ENCODE measurements at regions not wholly inside any gene's neighbourhood (a gene's known extent, or its start where the extent isn't known, plus 50 kb on each side); places are given as distances from the start of the nearest gene placed in this dataset.

DNA sequence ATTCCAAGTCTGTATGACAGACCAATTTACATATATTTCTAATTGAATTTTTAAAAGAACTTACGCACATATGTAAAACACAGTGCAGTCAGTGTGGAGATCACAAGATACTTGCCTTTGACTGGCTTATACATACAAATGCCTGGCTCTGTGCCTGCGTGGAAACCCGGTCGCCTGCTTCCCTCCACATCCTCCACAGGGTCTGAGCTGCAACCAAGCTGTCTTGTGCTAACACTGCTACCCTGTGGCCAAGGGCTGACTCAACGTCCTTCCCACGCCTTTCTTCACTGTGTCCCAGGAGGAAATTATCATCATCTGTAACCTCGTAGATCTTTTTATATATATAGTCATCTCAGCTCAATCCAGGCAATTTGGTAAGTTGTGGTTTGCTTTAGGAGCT is 117.0 kb downstream of the WNT7A start:
- no peaks in the 10 kb centered on the region for H3K4me1 ChIP-seq (ENCODE audit: control insufficient read depth, extremely low read depth, insufficient read depth, low read length)
- no peaks in the 10 kb centered on the region for H3K36me3 ChIP-seq (ENCODE audit: control insufficient read depth in 2 of 2, extremely low read depth in 1 of 2, insufficient read depth in 2 of 2, low read length in 2 of 2)
- CTCF ChIA-PET: no interaction called here
- H3K27me3 ChIP-seq (ENCODE audit: control insufficient read depth in 2 of 2, insufficient read depth in 2 of 2, low read length in 2 of 2): no peaks in the 10 kb centered on the region
- TF ChIP-seq GATA2 (IDR thresholded peaks at IDR 0.05; ENCODE audit: insufficient read depth, insufficient read length, low read depth, low read length) (no peak), POLR2AphosphoS5 (IDR thresholded peaks at IDR 0.05; ENCODE audit: insufficient read depth, low read depth, low read length) (no peak)
- POLR2A ChIA-PET: no interaction called here
- intact Hi-C loops (cut with micrococcal nuclease): no loop called here
- no peaks in the 10 kb centered on the region for H3K9me3 ChIP-seq (replicated peaks; ENCODE audit: control insufficient read depth, insufficient read depth, low read length)
- no TSS peak for BruUV-seq (replicated peaks)
- H3K4me3 ChIP-seq (replicated peaks in 1 of 3; ENCODE audit: insufficient read depth in 1 of 3, low read depth in 1 of 3, low read length in 3 of 3): no peak overlapping the region
- no peaks in the 10 kb centered on the region for H3K79me2 ChIP-seq (ENCODE audit: control insufficient read depth, insufficient read depth, low read length)
- dilution Hi-C loops (cut with MboI; ENCODE audit: extremely low pct_ligation_motif_present, low sequenced_read_pairs): no loop called here
- FAIRE-seq (no peak), DNase-seq (ENCODE audit: low read depth, low spot score) (no peak)
- no peak overlapping the region for H3K4me2 ChIP-seq (ENCODE audit: insufficient read depth, low read length)
- no peaks in the 10 kb centered on the region for H4K20me1 ChIP-seq (replicated peaks; ENCODE audit: control insufficient read depth, extremely low read depth, insufficient read depth, low read length)
- H2AFZ ChIP-seq (ENCODE audit: low read depth, low read length): no peak overlapping the region
- no peaks in the 10 kb centered on the region for H3K9me1 ChIP-seq (replicated peaks; ENCODE audit: control insufficient read depth, extremely low read depth, insufficient read depth, low read length)
- no peak overlapping the region for H3K27ac ChIP-seq (ENCODE audit: insufficient read depth, low read depth, low read length)
- H3K9ac ChIP-seq (replicated peaks; ENCODE audit: extremely low read depth, insufficient read depth, low read length): no peak overlapping the region

DNA sequence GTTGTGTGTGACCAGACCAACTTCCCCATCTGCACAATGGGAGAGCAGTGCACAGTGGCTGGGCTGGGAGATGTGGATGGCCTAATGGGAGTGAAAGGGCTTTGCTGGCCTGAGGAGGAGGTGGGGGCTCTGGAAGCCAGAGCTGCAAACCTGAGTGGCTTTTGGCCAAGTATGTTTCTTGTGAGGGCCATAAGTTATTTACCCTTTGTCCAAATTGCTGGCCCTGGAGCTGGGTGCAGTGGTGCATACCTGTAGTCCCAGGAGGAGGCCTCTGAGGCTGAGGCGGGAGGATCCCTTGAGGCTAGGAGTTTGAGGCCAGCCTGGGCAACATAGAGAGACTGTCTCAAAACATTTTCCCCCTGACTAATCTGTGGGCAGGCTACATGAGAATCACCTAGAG is 129.1 kb downstream of the WNT7A start:
- no TSS peak for BruUV-seq (replicated peaks)
- no peaks in the 10 kb centered on the region for H3K79me2 ChIP-seq (ENCODE audit: control insufficient read depth, insufficient read depth, low read length)

More for the DNA sequence above, 129.1 kb downstream of the WNT7A start:
- no peak overlapping the region for H3K4me2 ChIP-seq (ENCODE audit: insufficient read depth, low read length)
- no peaks in the 10 kb centered on the region for H4K20me1 ChIP-seq (replicated peaks; ENCODE audit: control insufficient read depth, extremely low read depth, insufficient read depth, low read length)
- H3K36me3 ChIP-seq (ENCODE audit: control insufficient read depth in 2 of 2, extremely low read depth in 1 of 2, insufficient read depth in 2 of 2, low read length in 2 of 2): no peaks in the 10 kb centered on the region
- H3K9me1 ChIP-seq (replicated peaks; ENCODE audit: control insufficient read depth, extremely low read depth, insufficient read depth, low read length): no peaks in the 10 kb centered on the region
- FAIRE-seq (no peak), DNase-seq (ENCODE audit: low read depth, low spot score) (no peak)
- H3K27ac ChIP-seq (ENCODE audit: insufficient read depth, low read depth, low read length): no peak overlapping the region
- intact Hi-C loops (cut with micrococcal nuclease): no loop called here
- TF ChIP-seq POLR2A (IDR thresholded peaks at IDR 0.05; ENCODE audit: low read depth, low read length): no peak
- TF ChIP-seq, protein P1, sequence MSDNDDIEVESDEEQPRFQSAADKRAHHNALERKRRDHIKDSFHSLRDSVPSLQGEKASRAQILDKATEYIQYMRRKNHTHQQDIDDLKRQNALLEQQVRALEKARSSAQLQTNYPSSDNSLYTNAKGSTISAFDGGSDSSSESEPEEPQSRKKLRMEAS (IDR thresholded peaks at IDR 0.05; ENCODE audit: insufficient read depth, insufficient read length): no peak
- no peak for TF ChIP-seq GATA2 (IDR thresholded peaks at IDR 0.05; ENCODE audit: insufficient read depth, insufficient read length, low read depth, low read length)
- no peak for TF ChIP-seq FOS (IDR thresholded peaks at IDR 0.05; ENCODE audit: borderline replicate concordance, insufficient read depth, low read length)
- TF ChIP-seq EZH2 (IDR thresholded peaks at IDR 0.05; ENCODE audit: borderline replicate concordance, low read depth, low read length, severe bottlenecking): no peak
- TF ChIP-seq, protein P2, sequence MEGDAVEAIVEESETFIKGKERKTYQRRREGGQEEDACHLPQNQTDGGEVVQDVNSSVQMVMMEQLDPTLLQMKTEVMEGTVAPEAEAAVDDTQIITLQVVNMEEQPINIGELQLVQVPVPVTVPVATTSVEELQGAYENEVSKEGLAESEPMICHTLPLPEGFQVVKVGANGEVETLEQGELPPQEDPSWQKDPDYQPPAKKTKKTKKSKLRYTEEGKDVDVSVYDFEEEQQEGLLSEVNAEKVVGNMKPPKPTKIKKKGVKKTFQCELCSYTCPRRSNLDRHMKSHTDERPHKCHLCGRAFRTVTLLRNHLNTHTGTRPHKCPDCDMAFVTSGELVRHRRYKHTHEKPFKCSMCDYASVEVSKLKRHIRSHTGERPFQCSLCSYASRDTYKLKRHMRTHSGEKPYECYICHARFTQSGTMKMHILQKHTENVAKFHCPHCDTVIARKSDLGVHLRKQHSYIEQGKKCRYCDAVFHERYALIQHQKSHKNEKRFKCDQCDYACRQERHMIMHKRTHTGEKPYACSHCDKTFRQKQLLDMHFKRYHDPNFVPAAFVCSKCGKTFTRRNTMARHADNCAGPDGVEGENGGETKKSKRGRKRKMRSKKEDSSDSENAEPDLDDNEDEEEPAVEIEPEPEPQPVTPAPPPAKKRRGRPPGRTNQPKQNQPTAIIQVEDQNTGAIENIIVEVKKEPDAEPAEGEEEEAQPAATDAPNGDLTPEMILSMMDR (IDR thresholded peaks at IDR 0.05; ENCODE audit: extremely low read depth in 1 of 2, insufficient read depth in 1 of 2, low read depth in 1 of 2, low read length in 2 of 2): no peak
- no peak for TF ChIP-seq POLR2AphosphoS5 (IDR thresholded peaks at IDR 0.05; ENCODE audit: insufficient read depth, low read depth, low read length)
- TF ChIP-seq JUN (IDR thresholded peaks at IDR 0.05; ENCODE audit: borderline replicate concordance, insufficient read depth, insufficient read length, low read depth): no peak
- dilution Hi-C loops (cut with MboI; ENCODE audit: extremely low pct_ligation_motif_present, low sequenced_read_pairs): no loop called here
- no peaks in the 10 kb centered on the region for H3K27me3 ChIP-seq (ENCODE audit: control insufficient read depth in 2 of 2, insufficient read depth in 2 of 2, low read length in 2 of 2)
- no peak overlapping the region for H2AFZ ChIP-seq (ENCODE audit: low read depth, low read length)
- no peaks in the 10 kb centered on the region for H3K4me1 ChIP-seq (ENCODE audit: control insufficient read depth, extremely low read depth, insufficient read depth, low read length)
- no peaks in the 10 kb centered on the region for H3K9me3 ChIP-seq (replicated peaks; ENCODE audit: control insufficient read depth, insufficient read depth, low read length)
- ChIA-PET CTCF (no interaction called here), POLR2A (no interaction called here)
- H3K9ac ChIP-seq (replicated peaks; ENCODE audit: extremely low read depth, insufficient read depth, low read length): no peak overlapping the region
- H3K4me3 ChIP-seq (replicated peaks in 1 of 3; ENCODE audit: insufficient read depth in 1 of 3, low read depth in 1 of 3, low read length in 3 of 3): no peak overlapping the region

Measured in endothelial cell of umbilical vein (primary cell).